ENCODE measurements at regions not wholly inside any gene's neighbourhood (a gene's known extent, or its start where the extent isn't known, plus 50 kb on each side); places are given as distances from the start of the nearest gene placed in this dataset.
"Not testable (repeated sequence)": the region's sequence is repeated elsewhere in the genome, so short reads cannot be mapped to it uniquely, and the experiment has no call there.

DNA sequence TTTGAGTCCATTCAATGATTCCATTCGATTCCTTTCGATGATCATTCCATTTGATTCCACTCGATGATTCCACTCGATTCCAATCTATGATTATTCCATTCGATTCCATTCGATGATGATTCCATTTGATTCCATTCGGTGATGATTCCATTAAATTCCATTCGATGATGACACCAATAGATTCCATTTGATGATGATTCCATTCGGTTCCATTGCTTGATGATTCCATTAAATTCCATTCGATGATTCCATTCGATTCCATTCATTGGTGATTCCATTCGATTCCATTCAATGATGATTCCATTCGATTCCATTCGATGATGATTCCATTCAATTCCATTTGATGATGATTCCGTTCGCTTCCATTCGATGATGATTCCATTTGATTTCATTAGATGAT is 1104.1 kb downstream of the RPIA start:
- not testable (repeated sequence) for DNase-seq (ENCODE audit: low read depth in 4 of 4, low spot score in 3 of 4)

DNA sequence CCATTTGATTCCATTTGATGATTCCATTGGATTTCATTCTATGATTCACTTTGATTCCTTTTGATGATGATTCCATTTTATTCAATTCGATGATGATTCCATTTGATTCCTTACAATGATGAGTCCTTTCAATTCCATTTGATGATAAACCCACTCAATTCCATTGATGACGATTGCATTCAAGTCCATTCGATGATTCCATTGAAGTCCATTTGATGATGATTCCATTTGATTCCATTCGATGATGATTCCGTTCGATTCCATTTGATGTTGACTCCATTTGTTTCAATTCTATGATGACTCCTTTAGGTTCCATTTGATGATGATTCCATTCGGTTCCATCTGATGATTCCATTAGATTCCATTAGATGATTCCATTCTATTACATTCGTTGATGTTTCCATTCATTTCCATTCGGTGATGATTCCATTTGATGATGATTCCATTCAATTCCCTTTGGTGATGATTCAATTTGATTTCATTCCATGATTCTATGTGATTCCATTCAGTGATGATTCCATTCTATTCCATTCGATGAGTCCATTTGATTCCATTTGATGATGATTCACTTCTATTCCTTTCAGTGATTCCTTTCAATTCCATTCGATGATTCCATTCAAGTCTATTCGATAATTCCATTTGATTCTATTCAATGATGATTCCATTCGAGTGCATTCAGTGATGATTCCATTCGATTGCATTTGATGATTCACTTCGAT is 1106.0 kb downstream of the RPIA start:
- DNase-seq (ENCODE audit: low read depth in 4 of 4, low spot score in 3 of 4): no peak

DNA sequence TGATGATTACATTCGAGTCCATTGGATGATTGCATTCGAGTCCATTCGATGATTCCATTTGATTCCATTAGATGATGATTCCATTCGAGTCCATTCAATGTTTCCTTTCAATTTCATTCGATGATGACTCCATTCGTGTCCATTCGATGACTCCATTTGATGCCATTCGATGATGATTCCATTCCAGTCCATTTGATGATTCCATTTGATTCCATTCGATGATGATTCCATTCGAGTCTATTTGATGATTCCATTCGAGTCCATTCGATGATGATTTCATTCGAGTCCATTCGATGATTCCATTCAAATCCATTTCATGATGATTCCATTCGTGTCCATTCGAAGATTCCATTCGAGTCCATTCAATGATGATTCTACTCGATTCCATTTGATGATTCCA is 1109.7 kb downstream of the RPIA start:
- not testable (repeated sequence) for DNase-seq (ENCODE audit: low read depth in 4 of 4, low spot score in 3 of 4)

DNA sequence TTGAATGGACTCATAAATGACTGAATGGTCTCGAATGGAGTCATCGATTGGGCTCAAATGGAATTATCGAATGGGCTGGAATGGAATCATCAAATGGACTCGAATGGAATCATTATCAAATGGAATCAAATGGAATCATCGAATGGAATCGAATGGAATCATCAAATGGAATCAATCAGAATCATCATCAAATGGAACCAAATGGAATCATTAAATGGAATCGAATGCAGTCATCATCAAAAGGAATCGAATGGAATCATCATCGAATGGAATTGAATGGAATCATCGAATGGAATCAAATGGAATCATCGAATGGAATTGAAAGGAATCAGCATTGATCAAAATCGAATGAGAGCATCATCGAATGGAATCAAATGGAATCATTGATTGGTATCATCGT is 1114.9 kb downstream of the RPIA start:
- DNase-seq (ENCODE audit: low read depth in 4 of 4, low spot score in 3 of 4): not testable (repeated sequence)

DNA sequence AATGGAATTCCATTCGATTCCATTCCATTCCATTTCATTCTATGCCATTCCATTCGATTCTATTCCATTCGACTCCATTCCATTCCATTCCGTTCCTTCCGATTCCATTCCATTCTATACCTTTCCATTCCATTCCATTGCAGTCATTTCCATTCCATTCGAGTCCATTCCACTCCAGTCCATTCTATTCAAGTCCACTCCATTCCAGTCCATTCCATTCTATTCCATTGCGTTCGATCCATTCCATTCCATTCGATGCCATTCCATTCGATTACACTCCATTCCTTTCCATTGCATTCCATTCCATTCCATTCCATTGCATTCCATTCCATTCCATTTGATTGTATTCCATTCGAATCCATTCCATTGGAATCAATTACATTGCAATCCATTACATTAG is 1119.8 kb downstream of the RPIA start:
- DNase-seq (ENCODE audit: low read depth in 4 of 4, low spot score in 3 of 4): no peak

DNA sequence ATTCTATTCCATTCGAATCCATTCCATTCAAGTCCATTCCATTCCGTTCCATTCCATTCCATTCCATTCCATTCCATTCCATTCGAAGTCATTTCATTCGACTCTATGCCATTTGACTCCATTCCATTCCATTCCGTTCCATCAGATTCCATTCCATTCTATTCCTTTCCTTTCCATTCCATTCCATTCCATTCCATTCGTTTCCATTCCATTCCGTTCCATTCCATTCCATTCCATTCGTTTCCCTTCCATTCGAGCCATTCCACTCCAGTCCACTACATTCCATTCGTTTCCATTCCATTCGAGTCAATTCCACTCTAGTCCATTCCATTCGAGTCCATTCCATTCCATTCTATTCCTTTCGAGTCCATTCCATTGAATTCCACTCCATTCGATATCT is 1120.4 kb downstream of the RPIA start:
- not testable (repeated sequence) for DNase-seq (ENCODE audit: low read depth in 4 of 4, low spot score in 3 of 4)

DNA sequence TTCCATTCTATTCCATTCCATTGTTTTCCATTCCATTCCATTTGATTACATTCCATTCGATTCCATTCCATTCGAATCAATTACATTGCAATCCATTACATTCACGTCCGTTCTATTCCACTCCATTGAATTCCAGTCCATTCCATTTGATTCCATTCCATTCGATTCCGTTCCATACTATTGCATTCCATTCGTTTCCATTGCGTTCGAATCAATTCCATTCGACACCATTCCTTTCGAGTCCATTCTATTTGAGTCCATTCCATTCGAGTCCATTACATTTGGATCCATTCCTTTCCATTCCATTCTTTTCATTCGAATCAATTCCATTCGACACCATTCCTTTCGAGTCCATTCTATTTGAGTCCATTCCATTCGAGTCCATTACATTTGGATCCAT is 1122.9 kb downstream of the RPIA start:
- not testable (repeated sequence) for DNase-seq (ENCODE audit: low read depth in 4 of 4, low spot score in 3 of 4)

DNA sequence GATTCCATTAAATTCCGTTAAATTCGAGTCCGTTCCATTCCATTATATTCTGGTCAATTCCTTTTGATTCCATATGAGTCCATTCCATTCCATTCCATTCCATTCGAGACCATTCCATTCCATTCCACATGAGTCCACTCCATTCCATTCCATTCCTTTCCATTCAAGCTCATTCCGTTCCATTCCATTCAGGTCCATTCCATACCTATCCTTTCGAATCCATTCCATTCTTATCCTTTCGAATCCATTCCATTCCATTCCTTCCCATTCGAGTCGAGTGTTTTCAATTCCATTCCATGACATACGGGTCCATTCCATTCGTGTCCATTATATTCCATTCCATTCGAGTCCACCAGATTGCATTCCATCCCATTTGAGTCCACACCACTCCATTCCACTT is 1127.4 kb downstream of the RPIA start:
- no peak for DNase-seq (ENCODE audit: low read depth in 4 of 4, low spot score in 3 of 4)

DNA sequence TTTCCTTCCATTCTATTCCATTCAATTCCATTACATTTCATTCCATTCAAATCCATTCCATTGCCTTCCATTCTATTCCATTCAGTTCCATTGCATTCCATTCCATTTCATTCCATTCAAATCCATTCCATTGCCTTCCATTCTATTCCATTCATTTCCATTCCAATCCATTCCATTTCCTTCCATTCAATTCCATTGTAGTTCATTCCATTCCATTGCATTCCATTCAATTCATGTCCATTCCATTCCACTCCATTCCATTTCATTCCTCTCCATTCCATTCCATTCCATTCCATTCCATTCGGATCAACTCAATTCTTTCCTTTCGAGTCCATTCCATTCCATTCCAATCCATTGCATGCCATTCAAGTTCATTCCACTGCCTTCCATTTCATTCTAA is 1128.3 kb downstream of the RPIA start:
- DNase-seq (ENCODE audit: low read depth in 4 of 4, low spot score in 3 of 4): no peak

DNA sequence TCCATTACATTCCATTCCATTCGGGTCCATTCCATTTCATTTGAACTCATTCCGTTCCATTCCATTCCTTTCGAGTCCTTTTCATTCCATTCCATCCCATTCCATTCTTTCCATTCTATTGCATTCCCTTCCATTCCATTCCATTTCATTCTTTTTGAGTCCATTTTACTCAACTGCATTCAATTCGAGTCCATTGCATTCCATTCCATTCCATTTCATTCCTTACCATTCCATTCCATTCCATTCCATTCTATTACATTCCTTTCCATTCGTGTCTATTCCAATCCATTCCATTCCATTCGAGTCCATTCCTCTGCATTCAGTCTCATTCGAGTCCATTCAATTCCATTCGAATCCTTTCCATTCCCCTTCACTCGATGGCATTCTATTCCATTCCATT is 1128.8 kb downstream of the RPIA start:
- no peak for DNase-seq (ENCODE audit: low read depth in 4 of 4, low spot score in 3 of 4)

DNA sequence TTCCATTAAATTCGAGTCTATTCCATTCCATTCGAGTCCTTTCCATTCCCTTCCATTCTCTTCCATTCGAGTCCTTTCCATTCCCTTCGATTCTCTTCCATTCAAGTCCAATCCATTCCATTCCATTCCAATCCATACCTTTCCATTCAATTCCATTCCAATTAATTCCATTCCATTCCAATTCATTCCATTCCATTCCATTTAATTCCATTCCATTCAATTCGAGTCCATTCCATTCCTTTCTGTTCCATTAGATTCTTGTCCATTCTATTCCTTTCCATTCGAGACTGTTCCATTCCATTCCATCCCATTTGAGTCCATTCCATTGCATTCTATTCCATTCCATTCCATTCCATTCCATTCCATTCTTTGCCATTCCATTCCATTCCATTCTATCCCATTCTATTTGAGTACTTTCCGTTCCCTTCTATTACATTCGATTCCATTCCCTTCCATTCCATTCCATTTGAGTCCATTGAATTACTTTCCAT is 1130.0 kb downstream of the RPIA start:
- no peak for DNase-seq (ENCODE audit: low read depth in 4 of 4, low spot score in 3 of 4)

DNA sequence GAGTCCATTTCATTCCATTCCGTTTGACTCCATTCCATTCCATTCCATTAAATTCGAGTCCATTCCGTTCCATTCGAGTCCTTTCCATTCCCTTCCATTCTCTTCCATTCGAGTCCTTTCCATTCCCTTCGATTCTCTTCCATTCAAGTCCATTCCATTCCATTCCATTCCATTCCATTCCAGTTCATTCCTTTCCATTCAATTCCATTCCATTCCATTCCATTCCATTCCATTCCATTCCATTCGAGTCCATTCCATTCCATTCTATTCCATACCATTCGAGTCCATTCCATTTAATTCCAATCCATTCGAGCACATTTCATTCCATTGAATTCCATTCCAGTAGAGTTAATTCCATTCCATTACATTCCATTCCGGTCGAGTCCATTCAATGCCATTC is 1130.9 kb downstream of the RPIA start:
- not testable (repeated sequence) for DNase-seq (ENCODE audit: low read depth in 4 of 4, low spot score in 3 of 4)

DNA sequence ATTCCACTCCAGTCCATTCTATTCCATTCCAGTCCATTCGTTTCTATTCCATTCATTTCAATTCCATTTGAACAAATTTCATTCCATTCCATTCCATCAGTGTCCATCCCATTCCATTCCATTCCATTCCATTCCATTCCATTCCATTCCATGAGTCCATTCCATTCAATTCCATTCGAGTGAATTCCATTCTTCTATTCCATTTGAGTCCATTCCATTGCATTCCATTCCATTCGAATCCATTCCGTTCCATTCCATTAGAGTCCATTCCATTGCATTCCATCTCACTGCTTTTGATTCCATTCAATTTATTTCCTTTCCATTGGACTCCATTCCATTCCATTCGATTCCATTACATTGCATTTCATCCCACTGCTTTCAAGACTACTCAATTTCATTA is 1132.1 kb downstream of the RPIA start:
- DNase-seq (ENCODE audit: low read depth in 4 of 4, low spot score in 3 of 4): no peak

DNA sequence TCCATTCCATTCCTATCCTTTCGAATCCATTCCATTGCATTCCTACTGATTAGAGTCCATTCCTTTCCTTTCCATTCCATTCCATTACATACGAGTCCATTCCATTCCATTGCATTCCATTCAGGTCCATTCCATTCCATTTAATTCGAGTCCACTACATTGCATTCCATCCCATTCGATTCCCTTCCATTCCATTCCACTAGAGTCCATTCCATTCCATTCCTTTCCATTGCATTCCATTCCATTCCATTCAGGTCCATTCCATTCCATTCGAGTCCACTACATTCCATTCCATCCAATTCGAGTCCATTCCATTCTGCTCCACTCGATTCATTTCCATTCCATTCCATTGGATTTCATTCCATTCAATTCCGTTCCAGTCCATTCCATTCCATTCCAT is 1133.6 kb downstream of the RPIA start:
- DNase-seq (ENCODE audit: low read depth in 4 of 4, low spot score in 3 of 4): no peak

DNA sequence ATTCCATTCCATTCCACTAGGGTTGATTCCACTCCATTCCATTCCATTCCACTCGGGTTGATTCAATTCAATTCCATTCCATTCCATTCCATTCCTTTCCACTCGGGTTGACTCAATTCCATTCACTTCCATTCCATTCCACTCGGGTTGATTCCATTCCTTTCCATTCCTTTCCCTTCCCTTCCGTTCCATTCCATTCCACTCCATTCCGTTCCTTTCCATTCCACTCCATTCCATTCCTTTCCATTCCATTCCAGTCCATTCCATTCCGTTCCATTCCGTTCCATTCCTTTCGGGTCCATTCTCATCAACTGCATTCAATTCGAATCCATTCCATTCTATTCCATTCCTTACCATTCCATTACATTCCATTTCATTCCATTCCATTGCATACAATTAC is 1135.3 kb downstream of the RPIA start:
- DNase-seq (ENCODE audit: low read depth in 4 of 4, low spot score in 3 of 4): not testable (repeated sequence)

DNA sequence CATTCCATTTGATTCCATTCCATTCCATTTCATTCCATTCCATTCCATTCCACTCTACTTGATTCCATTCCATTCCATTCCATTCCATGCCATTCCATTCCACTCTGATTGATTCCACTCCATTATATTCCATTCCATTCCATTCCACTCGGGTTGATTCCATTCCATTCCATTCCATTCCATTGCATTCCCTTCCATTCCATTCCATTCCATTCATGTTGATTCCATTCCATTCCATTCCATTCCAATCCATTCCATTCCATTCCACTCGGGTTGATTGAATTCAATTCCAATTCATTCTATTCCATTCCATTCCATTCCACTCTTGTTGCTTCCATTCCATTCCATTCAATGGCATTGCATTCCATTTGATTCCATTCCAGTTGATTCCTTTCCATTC is 1136.4 kb downstream of the RPIA start:
- DNase-seq (ENCODE audit: low read depth in 4 of 4, low spot score in 3 of 4): not testable (repeated sequence)

DNA sequence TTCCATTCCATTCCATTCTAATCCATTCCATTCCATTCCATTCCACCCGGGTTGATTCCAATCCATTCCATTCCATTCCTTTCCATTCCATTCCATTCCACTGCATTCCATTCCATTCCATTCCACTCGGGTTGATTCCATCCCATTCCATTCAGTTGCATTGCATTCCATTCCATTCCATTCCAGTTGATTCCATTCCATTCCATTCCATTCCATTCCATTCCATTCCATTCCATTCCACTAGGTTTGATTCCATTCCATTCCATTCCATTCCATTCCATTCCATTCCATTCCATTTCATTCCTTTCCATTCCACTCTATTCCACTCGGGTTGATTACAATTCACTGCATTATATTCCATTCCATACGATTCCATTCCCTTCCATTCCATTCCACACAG is 1136.9 kb downstream of the RPIA start:
- DNase-seq (ENCODE audit: low read depth in 4 of 4, low spot score in 3 of 4): not testable (repeated sequence)

DNA sequence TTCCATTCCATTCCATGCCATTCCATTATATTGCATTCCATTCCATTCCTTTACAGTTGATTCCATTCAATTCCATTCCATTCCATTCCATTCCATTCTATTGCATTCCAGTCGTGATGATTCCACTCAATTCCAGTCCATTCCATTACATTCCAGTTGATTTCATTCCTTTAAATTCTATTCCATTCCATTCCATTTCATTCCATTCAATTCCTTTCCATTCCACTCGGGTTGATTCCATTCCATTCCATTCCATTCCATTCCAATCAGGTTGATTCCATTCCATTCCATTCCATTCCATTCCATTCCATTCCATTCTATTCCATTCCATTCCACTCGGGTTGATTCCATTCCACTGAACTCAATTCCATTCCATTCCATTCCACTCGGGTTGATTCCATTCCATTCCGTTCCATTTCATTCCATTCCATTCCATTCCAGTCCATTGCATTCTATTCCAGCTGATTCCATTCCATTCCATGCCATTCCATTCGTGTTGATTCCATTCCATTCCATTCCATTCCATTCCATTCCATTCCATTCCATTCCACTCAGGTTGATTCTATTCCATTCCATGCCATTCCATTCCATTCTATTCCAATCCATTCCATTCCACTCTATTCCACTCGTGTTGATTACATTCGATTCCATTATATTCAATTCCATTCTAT is 1137.6 kb downstream of the RPIA start:
- not testable (repeated sequence) for DNase-seq (ENCODE audit: low read depth in 4 of 4, low spot score in 3 of 4)

DNA sequence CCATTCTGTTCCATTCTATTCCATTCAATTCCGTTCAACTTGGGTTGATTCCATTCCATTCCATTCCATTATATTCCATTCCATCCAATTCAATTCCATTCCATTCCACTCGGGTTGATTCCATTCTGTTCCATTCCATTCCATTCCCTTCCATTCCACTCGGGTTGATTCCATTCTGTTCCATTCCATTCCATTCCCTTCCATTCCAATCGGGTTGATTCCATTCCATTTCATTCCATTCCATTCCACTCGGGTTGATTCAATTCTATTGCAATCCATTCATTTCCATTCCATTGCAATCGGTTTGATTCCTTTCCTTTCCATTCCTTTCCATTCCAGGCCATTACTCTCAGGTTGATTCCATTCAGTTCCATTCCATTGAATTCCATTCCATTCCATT is 1138.4 kb downstream of the RPIA start:
- no peak for DNase-seq (ENCODE audit: low read depth in 4 of 4, low spot score in 3 of 4)

DNA sequence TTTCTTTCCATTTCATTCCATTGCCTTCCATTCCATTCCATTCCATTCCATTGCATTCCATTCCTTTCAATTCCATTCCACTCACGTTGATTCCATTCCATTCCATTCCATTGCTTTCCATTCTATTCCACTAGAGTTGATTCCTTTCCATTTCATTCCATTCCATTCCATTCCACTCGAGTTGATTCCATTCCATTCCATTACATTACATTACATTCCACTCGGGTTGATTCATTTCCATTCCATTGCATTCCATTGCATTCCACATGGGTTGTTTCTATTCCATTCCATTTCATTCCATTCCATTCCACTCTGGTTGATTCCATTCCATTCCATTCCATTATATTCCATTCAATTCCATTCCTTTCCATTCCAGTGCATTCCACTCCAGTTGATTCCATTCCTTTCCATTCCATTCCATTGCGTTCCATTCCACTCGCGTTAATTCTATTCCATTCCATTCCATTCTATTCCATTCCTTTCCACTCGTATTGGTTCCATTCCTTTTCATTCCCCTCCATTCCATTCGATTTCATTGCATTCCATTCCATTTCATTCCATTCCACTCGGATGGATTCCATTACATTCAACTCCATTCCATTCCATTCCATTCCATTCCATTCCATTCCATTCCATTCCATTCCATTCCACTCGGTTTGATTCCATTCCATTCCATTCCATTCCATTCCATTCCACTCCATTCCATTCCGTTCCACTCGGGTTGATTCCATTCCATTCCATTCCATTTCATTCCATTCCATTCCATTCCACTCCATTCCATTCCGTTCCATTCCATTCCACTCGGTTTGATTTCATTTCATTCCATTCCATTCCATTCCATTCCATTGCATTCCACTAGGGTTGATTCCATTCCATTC is 1139.1 kb downstream of the RPIA start:
- not testable (repeated sequence) for DNase-seq (ENCODE audit: low read depth in 4 of 4, low spot score in 3 of 4)

Data from right renal pelvis (tissue), 4 donors.